NCI-H226 (cell line): ENCODE measurements at regions not wholly inside any gene's neighbourhood (a gene's known extent, or its start where the extent isn't known, plus 50 kb on each side); places are given as distances from the start of the nearest gene placed in this dataset.

Experiments used
- DNase-seq: peaks from one replicate; pipeline ENCODE4 v3.0.0-alpha.2; 2015

- no peak for DNase-seq
Observed at GRCh38 chr12:61356485-61356884, 903.7 kb upstream of the USP15 start.

GRCh38 chr12:61357496-61357895 is 902.7 kb upstream of the USP15 start:
- DNase-seq, result no peak

GRCh38 chr12:61362037-61362436 is 898.2 kb upstream of the USP15 start:
- no peak for DNase-seq

GRCh38 chr12:61365001-61365400 is 895.2 kb upstream of the USP15 start:
- no peak for DNase-seq

GRCh38 chr12:61367281-61367785 is 892.9 kb upstream of the USP15 start:
- no peak for DNase-seq

- no peak for DNase-seq
Observed at GRCh38 chr12:61369241-61369910, 890.8 kb upstream of the USP15 start.

GRCh38 chr12:61384511-61384910 is 875.7 kb upstream of the USP15 start:
- DNase-seq, result no peak

GRCh38 chr12:61385771-61386170 is 874.4 kb upstream of the USP15 start:
- no peak for DNase-seq

- no peak for DNase-seq
Observed at GRCh38 chr12:61397668-61398067, 862.5 kb upstream of the USP15 start.

GRCh38 chr12:61412201-61412600 is 848.0 kb upstream of the USP15 start:
- no peak for DNase-seq

- no peak for DNase-seq
Observed at GRCh38 chr12:61414470-61414869, 845.7 kb upstream of the USP15 start.

- no peak for DNase-seq
Observed at GRCh38 chr12:61422786-61423185, 837.4 kb upstream of the USP15 start.

GRCh38 chr12:61452076-61452475 is 808.1 kb upstream of the USP15 start:
- DNase-seq, result no peak

GRCh38 chr12:61487728-61488127 is 772.5 kb upstream of the USP15 start:
- DNase-seq, result no peak

- DNase-seq, result no peak
Observed at GRCh38 chr12:61490526-61491498, 769.4 kb upstream of the USP15 start.

GRCh38 chr12:61502179-61502578 is 758.0 kb upstream of the USP15 start:
- DNase-seq, result no peak

- no peak for DNase-seq
Observed at GRCh38 chr12:61504396-61505080, 755.7 kb upstream of the USP15 start.

- DNase-seq, result no peak
Observed at GRCh38 chr12:61513499-61513898, 746.7 kb upstream of the USP15 start.

GRCh38 chr12:61514016-61514415 is 746.2 kb upstream of the USP15 start:
- no peak for DNase-seq

GRCh38 chr12:61521258-61521657 is 738.9 kb upstream of the USP15 start:
- DNase-seq, result no peak

- DNase-seq, result no peak
Observed at GRCh38 chr12:61523276-61523992, 736.8 kb upstream of the USP15 start.

GRCh38 chr12:61524851-61525250 is 735.4 kb upstream of the USP15 start:
- DNase-seq, result no peak

GRCh38 chr12:61525331-61525730 is 734.9 kb upstream of the USP15 start:
- DNase-seq, result no peak
